NCI-H524 treated with DMSO at 0.1 percent for 48 hours (cell line): ENCODE measurements at regions not wholly inside any gene's neighbourhood (a gene's known extent, or its start where the extent isn't known, plus 50 kb on each side); places are given as distances from the start of the nearest gene placed in this dataset.
A peak's percentile ranks its signal among the peaks of the same experiment; 100 is the strongest.
"Not testable (repeated sequence)": the region's sequence is repeated elsewhere in the genome, so short reads cannot be mapped to it uniquely, and the experiment has no call there.

Experiments used
- DNase-seq: peaks from one replicate; lab custom pipeline; 2025; lab: John Stamatoyannopoulos, UW

GRCh38 chr5:168092209-168093185, 198.9 kb upstream of the WWC1 start:
- DNase-seq: no peak

DNA sequence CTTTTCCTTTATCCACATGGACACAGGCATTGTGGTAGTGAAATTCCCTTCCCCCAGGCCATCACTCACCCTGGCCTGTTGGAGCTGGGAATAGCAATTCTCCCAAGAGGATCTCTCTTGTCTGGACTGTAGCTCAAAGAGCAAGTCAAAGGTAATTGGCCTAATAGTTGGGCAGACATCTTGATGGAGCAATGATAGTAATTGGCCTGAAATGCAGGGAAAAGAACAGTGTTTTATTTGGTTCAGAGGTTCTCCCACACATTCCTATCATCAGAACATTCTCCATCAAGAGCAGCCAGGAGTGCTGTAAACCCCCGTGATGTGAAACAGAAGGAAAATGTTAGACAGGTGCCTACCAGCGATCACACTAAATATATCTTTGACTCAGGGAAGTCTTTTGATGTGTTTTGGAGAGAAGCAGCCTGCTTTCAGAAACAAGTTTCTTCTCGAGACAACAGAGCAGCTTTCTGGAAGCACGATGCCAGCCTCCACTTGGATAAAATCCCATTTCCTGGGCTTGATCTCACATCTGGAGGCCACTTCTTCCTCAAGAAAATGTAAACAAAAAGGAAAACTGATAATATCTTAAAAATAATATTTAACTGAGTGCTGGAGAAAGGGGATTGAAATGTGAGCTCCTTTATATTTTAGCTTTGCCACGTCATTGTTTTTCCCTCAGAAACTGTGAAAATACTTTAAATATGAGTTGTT, 198.1 kb upstream of the WWC1 start:
- DNase-seq: no peak

GRCh38 chr5:168096525-168096924, 194.9 kb upstream of the WWC1 start:
- DNase-seq: no peak

DNA sequence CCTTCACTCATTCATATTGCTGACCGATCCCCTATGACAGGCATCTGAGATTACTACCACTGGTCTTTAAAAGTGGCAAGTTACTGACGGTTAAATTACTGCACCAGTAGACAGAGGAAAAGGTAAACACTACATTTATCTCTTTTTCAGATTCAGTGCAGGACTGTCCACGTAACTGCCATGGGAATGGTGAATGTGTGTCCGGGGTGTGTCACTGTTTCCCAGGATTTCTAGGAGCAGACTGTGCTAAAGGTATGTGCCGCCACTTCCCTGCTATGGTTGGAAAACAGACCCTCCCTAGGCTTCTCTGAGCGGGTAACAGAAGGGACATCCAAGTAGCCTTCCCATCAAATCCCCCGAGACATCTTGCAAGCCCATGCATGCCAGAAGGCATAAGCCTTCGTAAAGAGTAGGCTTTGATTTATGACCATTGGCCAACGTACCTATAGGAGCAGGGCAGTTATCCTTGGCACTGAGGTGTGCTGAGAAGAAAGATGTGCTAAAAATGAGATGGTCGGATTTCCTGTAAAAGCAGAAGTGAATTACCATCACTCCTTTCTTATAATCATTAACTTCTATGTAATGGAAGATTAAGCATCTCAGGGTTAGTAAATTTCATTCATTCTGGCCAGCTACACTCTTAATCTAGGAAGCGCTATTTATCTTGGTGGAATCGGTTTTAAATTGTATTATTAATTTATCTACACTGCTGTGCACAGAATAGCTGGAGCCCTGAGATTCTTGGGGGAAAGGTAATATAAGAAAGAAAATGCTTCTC, 193.4 kb upstream of the WWC1 start:
- DNase-seq: peak; percentile 82

GRCh38 chr5:168101352-168101751, 190.1 kb upstream of the WWC1 start:
- DNase-seq: no peak

GRCh38 chr5:168103018-168103417, 188.4 kb upstream of the WWC1 start:
- DNase-seq: not testable (repeated sequence)

- DNase-seq: no peak
Measured at GRCh38 chr5:168104350-168104749, 187.1 kb upstream of the WWC1 start.

GRCh38 chr5:168104811-168105481, 186.5 kb upstream of the WWC1 start:
- no peak for DNase-seq

- DNase-seq: peak; percentile 38
Measured at GRCh38 chr5:168106008-168106761, 185.3 kb upstream of the WWC1 start.

GRCh38 chr5:168109441-168109840, 182.0 kb upstream of the WWC1 start:
- no peak for DNase-seq

DNA sequence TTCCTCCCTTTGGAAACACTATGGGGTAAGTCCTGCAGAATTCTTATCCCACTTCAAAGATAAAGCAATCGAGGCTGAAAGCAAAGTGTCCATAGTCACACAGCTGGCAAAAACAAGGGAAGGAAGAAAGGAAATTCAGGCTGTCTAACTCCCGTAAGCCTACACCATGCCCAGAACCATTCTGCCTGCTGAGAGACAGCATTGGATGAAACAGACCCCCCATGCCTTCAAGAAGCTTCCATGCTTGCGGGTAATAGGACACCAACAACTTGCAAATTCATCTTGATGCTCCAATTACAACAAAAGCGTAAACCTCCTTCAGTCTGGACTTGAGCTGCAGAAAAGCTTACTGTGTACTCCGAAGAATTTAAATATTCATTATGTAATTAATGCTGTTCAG, 181.1 kb upstream of the WWC1 start:
- DNase-seq: no peak

DNA sequence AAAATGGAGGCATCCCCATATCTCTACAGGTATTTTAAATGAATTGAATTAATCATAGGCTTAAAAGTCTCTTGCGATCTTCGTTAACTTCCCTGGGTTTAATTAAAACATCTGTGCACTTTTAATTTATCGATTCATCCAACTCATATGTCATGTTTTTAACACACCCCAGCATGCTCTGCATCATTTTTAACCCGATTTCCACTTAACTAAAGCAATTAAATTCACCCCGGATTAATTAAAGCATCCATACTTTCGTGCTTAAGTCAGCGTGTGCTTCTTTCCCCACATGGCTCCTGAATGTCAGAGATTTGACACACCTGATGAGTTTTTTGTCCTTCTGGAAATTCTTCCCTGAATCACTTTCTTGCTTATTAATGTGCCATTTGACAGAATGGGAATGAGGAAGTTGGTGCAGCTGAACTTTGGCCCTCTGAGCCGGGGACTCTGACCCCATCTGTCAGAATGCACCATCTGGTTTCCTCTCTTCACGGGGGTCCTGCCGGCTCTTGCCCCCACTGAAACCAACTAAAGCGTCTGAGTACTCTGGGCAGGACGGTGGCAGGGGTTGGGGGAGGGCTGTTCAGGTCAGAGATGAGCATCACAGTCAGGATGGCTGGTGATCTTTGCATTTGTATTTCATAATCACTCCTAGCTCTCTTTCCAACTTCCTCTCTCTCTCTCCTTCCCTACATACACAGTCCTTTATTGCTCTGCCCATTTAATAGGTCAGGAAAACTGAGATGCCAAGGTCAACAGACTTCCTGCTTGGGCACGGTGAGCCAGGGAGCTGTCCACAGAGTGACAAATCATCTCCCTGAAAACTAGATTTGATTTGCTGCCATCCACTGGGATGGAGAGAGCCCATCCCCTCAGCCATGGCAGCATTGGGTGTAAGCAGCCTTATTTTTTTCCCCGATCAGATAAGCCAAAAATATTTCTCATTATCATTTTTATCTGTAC, 180.3 kb upstream of the WWC1 start:
- peak; percentile 56 for DNase-seq

GRCh38 chr5:168114444-168115017, 176.9 kb upstream of the WWC1 start:
- DNase-seq: peak; percentile 30

DNA sequence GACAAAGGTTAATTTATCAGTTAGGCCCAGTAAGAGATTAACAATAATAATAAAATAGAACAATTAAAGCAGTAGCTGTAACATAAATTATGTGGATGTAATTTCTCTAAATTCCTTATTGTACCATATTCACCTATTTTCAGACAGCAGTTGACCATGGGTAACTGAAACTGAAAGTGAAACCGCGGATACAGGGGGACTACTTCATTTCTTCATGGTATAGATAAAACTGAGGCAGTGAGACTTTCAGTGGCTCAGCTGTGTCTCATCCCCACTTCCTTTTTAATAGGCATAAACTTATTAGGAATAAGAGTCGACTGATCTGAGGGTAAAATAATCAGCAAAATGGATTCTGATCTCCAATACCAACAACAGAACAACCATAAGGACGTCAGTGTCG, 174.0 kb upstream of the WWC1 start:
- no peak for DNase-seq

- no peak for DNase-seq
Measured at GRCh38 chr5:168118042-168118668, 173.3 kb upstream of the WWC1 start.

GRCh38 chr5:168120401-168121137, 170.9 kb upstream of the WWC1 start:
- DNase-seq: no peak

DNA sequence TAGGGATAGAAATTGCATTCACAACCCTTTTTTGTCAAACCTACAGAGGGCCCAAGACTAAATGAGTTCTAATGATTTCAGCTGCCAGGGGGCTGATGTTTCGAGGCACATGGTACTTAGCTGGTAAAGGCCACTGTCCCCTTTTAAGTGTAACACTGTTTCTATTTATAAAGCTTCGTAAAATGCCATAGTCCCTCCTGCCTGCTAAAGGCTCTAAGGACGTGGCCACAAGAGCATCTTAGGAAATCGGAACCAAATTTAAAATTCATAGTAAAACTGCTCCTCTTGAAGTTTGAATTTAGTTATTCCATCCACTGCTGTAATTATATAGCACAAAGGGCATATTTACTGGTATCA, 170.3 kb upstream of the WWC1 start:
- DNase-seq: no peak
